ENCODE measurements at regions not wholly inside any gene's neighbourhood (a gene's known extent, or its start where the extent isn't known, plus 50 kb on each side); places are given as distances from the start of the nearest gene placed in this dataset.
"Not testable (repeated sequence)": the region's sequence is repeated elsewhere in the genome, so short reads cannot be mapped to it uniquely, and the experiment has no call there.

GRCh38 chr18:55964171-55964570 lies 376.2 kb upstream of the TCF4 start:
- no peak for TF ChIP-seq CTCF (IDR thresholded peaks at IDR 0.05)
- H3K4me3 ChIP-seq, result no peak overlapping the region
- H3K27ac ChIP-seq, result no peak overlapping the region
- no peaks in the 10 kb centered on the region for H3K9me3 ChIP-seq
- ATAC-seq (no peak), FAIRE-seq (no peak), DNase-seq (no peak)
- H3K36me3 ChIP-seq, result no peaks in the 10 kb centered on the region
- intact Hi-C loops (cut with DNase I), result no loop called here
- H3K4me1 ChIP-seq, result no peaks in the 10 kb centered on the region
- H3K27me3 ChIP-seq, result no peaks in the 10 kb centered on the region
- 35 to 46% methylated on average over 1 of the region's 1 CpG for WGBS, 2 donors

- intact Hi-C loops (cut with DNase I), result no loop called here
- TF ChIP-seq CTCF (IDR thresholded peaks at IDR 0.05), result no peak
- DNase-seq (no peak), FAIRE-seq (no peak), ATAC-seq (no peak)
- Histone ChIP-seq H3K4me1 (no peaks in the 10 kb centered on the region), H3K4me3 (no peak overlapping the region), H3K36me3 (no peaks in the 10 kb centered on the region), H3K27me3 (no peaks in the 10 kb centered on the region), H3K9me3 (no peaks in the 10 kb centered on the region), H3K27ac (no peak overlapping the region)
- WGBS, 2 donors, result 89 to 92% methylated on average over 9 of the region's 9 CpGs
Observed at GRCh38 chr18:55953326-55953725, 365.3 kb upstream of the TCF4 start.

- intact Hi-C loops (cut with DNase I); DNase-seq; H3K4me3 ChIP-seq; H3K9me3 ChIP-seq; ATAC-seq; H3K27me3 ChIP-seq; FAIRE-seq; H3K27ac ChIP-seq; H3K36me3 ChIP-seq; H3K4me1 ChIP-seq: not testable (repeated sequence)
- WGBS, 2 donors, result 88 to 91% methylated on average over 7 of the region's 7 CpGs
Observed at GRCh38 chr18:55951738-55952137, 363.7 kb upstream of the TCF4 start.

GRCh38 chr18:55950379-55951166 lies 362.6 kb upstream of the TCF4 start:
- DNase-seq, result no peak
- WGBS, 2 donors, result 91 to 92% methylated on average over 14 of the region's 14 CpGs
- intact Hi-C loops (cut with DNase I), result no loop called here

GRCh38 chr18:55934821-55935220 lies 346.8 kb upstream of the TCF4 start:
- no peak overlapping the region for H3K4me3 ChIP-seq
- no peaks in the 10 kb centered on the region for H3K36me3 ChIP-seq
- intact Hi-C loops (cut with DNase I), result no loop called here
- DNase-seq (no peak), FAIRE-seq (no peak), ATAC-seq (no peak)
- no peaks in the 10 kb centered on the region for H3K27me3 ChIP-seq
- H3K9me3 ChIP-seq, result no peaks in the 10 kb centered on the region
- H3K4me1 ChIP-seq, result no peaks in the 10 kb centered on the region
- H3K27ac ChIP-seq, result no peak overlapping the region
- no peak for TF ChIP-seq CTCF (IDR thresholded peaks at IDR 0.05)

More at GRCh38 chr18:55950379-55951166, 362.6 kb upstream of the TCF4 start:
- no peaks in the 10 kb centered on the region for H3K36me3 ChIP-seq
- FAIRE-seq, result no peak
- TF ChIP-seq CTCF (IDR thresholded peaks at IDR 0.05), result no peak
- H3K4me3 ChIP-seq, result no peak overlapping the region
- no peaks in the 10 kb centered on the region for H3K9me3 ChIP-seq
- no peaks in the 10 kb centered on the region for H3K4me1 ChIP-seq
- no peaks in the 10 kb centered on the region for H3K27me3 ChIP-seq
- ATAC-seq, result no peak
- no peak overlapping the region for H3K27ac ChIP-seq

Data from pancreas (tissue), 10 donors.